ENCODE measurements at regions not wholly inside any gene's neighbourhood (a gene's known extent, or its start where the extent isn't known, plus 50 kb on each side); places are given as distances from the start of the nearest gene placed in this dataset.

DNA sequence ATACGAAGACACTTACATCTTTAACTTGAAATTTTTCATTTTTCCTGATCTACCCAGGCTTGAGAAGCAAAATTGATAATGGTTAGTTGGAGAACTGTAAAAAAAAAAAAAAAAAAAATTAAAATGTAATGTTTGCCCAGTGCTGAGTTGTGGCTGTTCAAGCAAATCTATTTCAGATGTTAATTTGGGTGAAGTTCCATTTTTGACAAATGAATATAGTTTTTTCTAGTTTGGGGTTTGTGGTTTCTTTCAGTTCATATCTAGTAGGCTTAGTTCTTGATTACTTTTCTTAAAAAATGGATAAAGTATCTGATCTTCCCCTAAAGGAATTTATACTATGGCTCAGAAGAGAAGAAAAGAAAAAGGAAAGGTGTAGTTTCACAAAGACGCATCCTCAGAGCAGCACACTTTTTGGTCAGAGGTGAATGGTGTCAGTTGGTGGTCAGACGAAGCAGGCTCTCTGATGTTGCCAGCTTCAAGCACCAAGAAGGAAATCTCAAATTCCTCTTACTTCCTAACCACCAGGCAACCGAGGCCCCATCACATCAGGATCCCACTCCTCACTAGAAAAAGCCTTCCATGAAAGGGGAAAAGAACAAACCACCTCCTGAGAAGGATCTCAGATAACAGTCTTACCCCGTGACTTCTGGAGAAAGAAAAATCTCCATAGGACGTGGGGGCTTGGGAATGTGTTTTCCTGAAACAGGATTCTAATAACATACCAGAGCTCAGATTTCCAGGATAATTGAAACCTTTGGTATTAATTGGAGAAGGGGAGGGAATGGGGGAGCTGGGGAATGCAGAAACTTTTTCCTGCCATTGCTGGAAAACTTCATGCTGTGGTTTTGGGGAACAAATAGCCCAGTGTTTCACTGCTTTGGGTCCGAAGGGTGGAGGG, 396.2 kb downstream of the CD83 start:
- intact Hi-C loops (cut with micrococcal nuclease; ENCODE audit: unreplicated experiment), result no loop called here
- Histone ChIP-seq H3K36me3 (ENCODE audit: control insufficient read depth in 2 of 2, insufficient read depth in 2 of 2, low read length in 1 of 2) (no peaks in the 10 kb centered on the region), H3K9me3 (replicated peaks; ENCODE audit: control insufficient read depth, insufficient read depth, low read length) (no peaks in the 10 kb centered on the region), H3K79me2 (ENCODE audit: control insufficient read depth, insufficient read depth, low read length) (no peaks in the 10 kb centered on the region), H3K4me3 (no peak overlapping the region), H2AFZ (ENCODE audit: control insufficient read depth, low read depth, low read length) (no peak overlapping the region), H3K9ac (ENCODE audit: control insufficient read depth, insufficient read depth, low read length) (no peak overlapping the region), H3K4me1 (ENCODE audit: control insufficient read depth, insufficient read depth, low read length) (no peaks in the 10 kb centered on the region), H3K27ac (ENCODE audit: control insufficient read depth, insufficient read depth) (no peak overlapping the region), H3K4me2 (ENCODE audit: control insufficient read depth, insufficient read depth) (no peak overlapping the region), H3K27me3 (replicated peaks in 1 of 2; ENCODE audit: control insufficient read depth in 2 of 2, insufficient read depth in 2 of 2, low read length in 1 of 2) (no peaks in the 10 kb centered on the region), H4K20me1 (ENCODE audit: control insufficient read depth, insufficient read depth) (no peaks in the 10 kb centered on the region)
- CTCF ChIA-PET, result no interaction called here
- FAIRE-seq, result no peak
- SMC1A ChIA-PET (ENCODE audit: uncharacterized antibody, unreplicated experiment), result no interaction called here
- DNase-seq (ENCODE audit: low read depth, low spot score), result no peak
- RAD21 ChIA-PET (ENCODE audit: unreplicated experiment), result no interaction called here
- no peak for ATAC-seq
- in situ Hi-C loops (cut with MboI), result no loop called here
- WGBS (ENCODE audit: insufficient coverage, insufficient replicate concordance, low lambda C conversion rate, missing lambda C conversion rate), result 35% methylated on average over 7 of the region's 7 CpGs
- no peak for TF ChIP-seq BACH1 (IDR thresholded peaks at IDR 0.05; ENCODE audit: borderline replicate concordance)
- no peak for TF ChIP-seq IRF3 (IDR thresholded peaks at IDR 0.05)
- no peak for TF ChIP-seq GATAD2B (conservative IDR thresholded peaks at IDR 0.05; ENCODE audit: low read depth)
- no peak for TF ChIP-seq NRF1 (conservative IDR thresholded peaks at IDR 0.05; ENCODE audit: low read depth, low read length)
- TF ChIP-seq IKZF1 (conservative IDR thresholded peaks at IDR 0.05), result no peak
- TF ChIP-seq CUX1 (IDR thresholded peaks at IDR 0.05; ENCODE audit: insufficient replicate concordance, low read depth, low read length), result no peak
- TF ChIP-seq BHLHE40 (IDR thresholded peaks at IDR 0.05; ENCODE audit: borderline replicate concordance in 1 of 2, low read depth in 2 of 2, low read length in 1 of 2), result no peak
- POLR2A ChIA-PET, result interaction anchor here (0.6 kb wide), 1 partner anchor 398 kb away, joined by 9 read pairs; no protein-coding TSS in a partner anchor
- BruUV-seq (replicated peaks), result no TSS peak

Measured in GM12878 (cell line).